CD14-positive monocyte (primary cell): ENCODE measurements at regions not wholly inside any gene's neighbourhood (a gene's known extent, or its start where the extent isn't known, plus 50 kb on each side); places are given as distances from the start of the nearest gene placed in this dataset.

Experiments used
- DNase-seq, 3 donors: peaks; one replicate each; pipeline ENCODE4 v3.0.0-alpha.2; 2011 to 2022
- H2AFZ ChIP-seq: 2 replicates; pipeline ENCODE4 v1.6.0; 2012; ENCODE audit warnings: mild to moderate bottlenecking, low read depth, low read length, inconsistent platforms; ENCODE audit not compliant: insufficient read depth, poor library complexity, severe bottlenecking
- H3K27ac ChIP-seq, 2 donors: 1 replicate in 1 of 2; 2 replicates in 1 of 2; pipeline ENCODE4 v1.5.1; 2012 to 2013; ENCODE audit warnings: low read length in 2 of 2, control low read depth in 1 of 2, inconsistent platforms in 1 of 2, low read depth in 1 of 2, mild to moderate bottlenecking in 1 of 2
- H3K27me3 ChIP-seq, 2 donors: one replicate each; pipeline versions ENCODE4 v1.6.0 to v1.6.1; 2011 to 2013; ENCODE audit warnings: low read length in 2 of 2; ENCODE audit not compliant: control insufficient read depth in 2 of 2, insufficient read depth in 2 of 2
- H3K36me3 ChIP-seq, 2 donors: replicated peaks in 1 of 2; 1 replicate in 1 of 2; 2 replicates in 1 of 2; pipeline versions ENCODE4 v1.5.1 to v1.6.1; 2012 to 2013; ENCODE audit warnings: low read length in 2 of 2, control low read depth in 1 of 2, inconsistent platforms in 1 of 2, mild to moderate bottlenecking in 1 of 2; ENCODE audit not compliant: insufficient read depth in 2 of 2, control insufficient read depth in 1 of 2
- H3K4me1 ChIP-seq, 2 donors: 1 replicate in 1 of 2; 2 replicates in 1 of 2; pipeline versions ENCODE4 v1.5.1 to v1.6.1; 2012 to 2013; ENCODE audit warnings: low read length in 2 of 2, control low read depth in 1 of 2, inconsistent platforms in 1 of 2, mild to moderate bottlenecking in 1 of 2, moderate library complexity in 1 of 2; ENCODE audit not compliant: insufficient read depth in 2 of 2, control insufficient read depth in 1 of 2
- H3K4me2 ChIP-seq: replicated peaks from 2 replicates; pipeline ENCODE3; 2012; ENCODE audit warnings: low read length, moderate library complexity, mild to moderate bottlenecking; ENCODE audit not compliant: poor library complexity, severe bottlenecking; ENCODE audit errors: extremely low read depth
- H3K4me3 ChIP-seq, 3 experiments: fragments of 200-600 bp in 1 of 3; sonication (generic) in 1 of 3; replicated peaks in 1 of 3; 1 replicate in 2 of 3; 2 replicates in 1 of 3; pipeline ENCODE4 v1.5.1; 2011 to 2013; ENCODE audit warnings: low read length in 3 of 3, mild to moderate bottlenecking in 3 of 3, control low read depth in 2 of 3, low read depth in 2 of 3, inconsistent platforms in 1 of 3, moderate library complexity in 1 of 3
- H3K79me2 ChIP-seq: 2 replicates; pipeline ENCODE4 v1.6.0; 2012; ENCODE audit warnings: mild to moderate bottlenecking, control low read depth, inconsistent platforms, low read length, moderate library complexity; ENCODE audit not compliant: insufficient read depth
- H3K9ac ChIP-seq: 2 replicates; pipeline ENCODE4 v1.6.0; 2017; ENCODE audit warnings: low read length, mild to moderate bottlenecking; ENCODE audit not compliant: insufficient read depth, poor library complexity, severe bottlenecking
- H3K9me3 ChIP-seq, 2 donors: replicated peaks in 1 of 2; 1 replicate in 1 of 2; 2 replicates in 1 of 2; pipeline versions ENCODE4 v1.5.1 to v1.6.1; 2012 to 2013; ENCODE audit warnings: low read length in 2 of 2, control low read depth in 1 of 2; ENCODE audit not compliant: control insufficient read depth in 1 of 2, insufficient read depth in 1 of 2
- H4K20me1 ChIP-seq: 2 replicates; pipeline ENCODE4 v1.6.0; 2012; ENCODE audit warnings: mild to moderate bottlenecking, low read length, control low read depth, moderate library complexity; ENCODE audit not compliant: insufficient read depth
- H3K27ac Mint-ChIP-seq, 7 donors: one replicate each; pipeline ENCODE4 v1.8.0; 2020; ENCODE audit warnings: mild to moderate bottlenecking in 7 of 7, mixed read lengths in 7 of 7, moderate library complexity in 6 of 7, inconsistent platforms in 2 of 7
- H3K27me3 Mint-ChIP-seq, 3 donors: one replicate each; pipeline ENCODE4 v1.8.0; 2021 to 2022; ENCODE audit warnings: low read depth in 3 of 3, mild to moderate bottlenecking in 3 of 3, mixed read lengths in 3 of 3, moderate library complexity in 3 of 3, inconsistent platforms in 1 of 3
- H3K36me3 Mint-ChIP-seq, 2 donors: one replicate each; pipeline ENCODE4 v1.8.0; 2020; ENCODE audit warnings: mixed read lengths in 2 of 2, inconsistent platforms in 1 of 2, mild to moderate bottlenecking in 1 of 2
- H3K4me1 Mint-ChIP-seq: one replicate; pipeline ENCODE4 v1.8.0; 2020; ENCODE audit warnings: mild to moderate bottlenecking, mixed read lengths
- H3K4me3 Mint-ChIP-seq, 2 donors: one replicate each; pipeline ENCODE4 v1.8.0; 2020; ENCODE audit warnings: mild to moderate bottlenecking in 2 of 2, mixed read lengths in 2 of 2, moderate library complexity in 1 of 2
- H3K9me3 Mint-ChIP-seq, 7 donors: one replicate each; pipeline ENCODE4 v1.8.0; 2020 to 2022; ENCODE audit warnings: mixed read lengths in 7 of 7, mild to moderate bottlenecking in 6 of 7, moderate library complexity in 6 of 7, inconsistent platforms in 2 of 7
- CTCF ChIP-seq: fragments of 200-600 bp; IDR thresholded peaks from one replicate; pipeline ENCODE4 v1.8.0; 2022; ENCODE audit warnings: antibody characterized with exemption, mild to moderate bottlenecking
- WGBS: methylation state at CpG from one replicate; pipeline ENCODE4 v1.1.5; 2013; ENCODE audit warnings: missing lambda C conversion rate; ENCODE audit not compliant: insufficient coverage; 5-methylcytosine and 5-hydroxymethylcytosine counted together
- intact Hi-C, 2 donors: fragments of 100-400 bp; cut with micrococcal nuclease; formaldehyde crosslinking; loops; one replicate each; pipeline versions ENCODE4 v1.15.0 to v1.15.1; 2023

GRCh38 chr3:36147934-36148558, 232.3 kb upstream of the STAC start:
- H3K27ac ChIP-seq, result no peak overlapping the region
- no peaks in the 10 kb centered on the region for H3K4me1 Mint-ChIP-seq
- H3K27me3 ChIP-seq, result no peaks in the 10 kb centered on the region
- H3K9me3 Mint-ChIP-seq, result peaks cover 0 to 8% (median 4%) of the 10 kb centered on the region in 7 donors
- WGBS, result 87% methylated on average over 10 of the region's 11 CpGs
- no peaks in the 10 kb centered on the region for H3K79me2 ChIP-seq
- no peak overlapping the region for H3K9ac ChIP-seq
- no peaks in the 10 kb centered on the region for H3K36me3 ChIP-seq
- no peak overlapping the region for H3K27ac Mint-ChIP-seq
- intact Hi-C loops, result no loop called here
- TF ChIP-seq CTCF, result no peak
- H2AFZ ChIP-seq, result no peak overlapping the region
- no peak overlapping the region for H3K4me3 ChIP-seq
- no peaks in the 10 kb centered on the region for H4K20me1 ChIP-seq
- H3K36me3 Mint-ChIP-seq, result no peaks in the 10 kb centered on the region
- H3K27me3 Mint-ChIP-seq, result peaks cover 0 to 2% (median 0%) of the 10 kb centered on the region in 3 donors
- no peaks in the 10 kb centered on the region for H3K4me1 ChIP-seq
- H3K4me3 Mint-ChIP-seq, result no peak overlapping the region
- no peak for DNase-seq
- no peaks in the 10 kb centered on the region for H3K9me3 ChIP-seq
- no peak overlapping the region for H3K4me2 ChIP-seq

GRCh38 chr3:36149447-36149865, 230.8 kb upstream of the STAC start:
- H3K4me3 ChIP-seq, result no peak overlapping the region
- no peak overlapping the region for H3K4me2 ChIP-seq
- no peaks in the 10 kb centered on the region for H3K36me3 Mint-ChIP-seq
- no peak overlapping the region for H3K4me3 Mint-ChIP-seq
- no peak for TF ChIP-seq CTCF
- no peaks in the 10 kb centered on the region for H3K4me1 Mint-ChIP-seq
- no peak for DNase-seq
- H3K27ac Mint-ChIP-seq, result no peak overlapping the region
- H3K36me3 ChIP-seq, result no peaks in the 10 kb centered on the region
- no peak overlapping the region for H3K27ac ChIP-seq
- no peaks in the 10 kb centered on the region for H3K4me1 ChIP-seq
- no peak overlapping the region for H3K9ac ChIP-seq
- H3K9me3 ChIP-seq, result no peaks in the 10 kb centered on the region
- H3K27me3 Mint-ChIP-seq, result peaks cover 0 to 2% (median 0%) of the 10 kb centered on the region in 3 donors
- intact Hi-C loops, result no loop called here
- H2AFZ ChIP-seq, result no peak overlapping the region
- H3K27me3 ChIP-seq, result no peaks in the 10 kb centered on the region
- H3K79me2 ChIP-seq, result no peaks in the 10 kb centered on the region
- H3K9me3 Mint-ChIP-seq, result peaks cover 0 to 8% (median 4%) of the 10 kb centered on the region in 7 donors
- no peaks in the 10 kb centered on the region for H4K20me1 ChIP-seq
